D721Med (cell line): ENCODE measurements at regions not wholly inside any gene's neighbourhood (a gene's known extent, or its start where the extent isn't known, plus 50 kb on each side); places are given as distances from the start of the nearest gene placed in this dataset.

ENCODE experiments used
- DNase-seq: peaks from one replicate; pipeline ENCODE4 v3.0.0; 2011; ENCODE audit warnings: low spot score; ENCODE audit not compliant: insufficient read length
- FAIRE-seq: peaks from 2 replicates; lab custom pipeline; 2011; peaks lifted over from hg19 to GRCh38; lab: Jason Lieb, UNC
- CTCF ChIP-seq: IDR thresholded peaks from 2 replicates; pipeline ENCODE4 v1.5.1; 2012; ENCODE audit warnings: mild to moderate bottlenecking, control low read depth; ENCODE audit not compliant: insufficient read depth; ENCODE audit errors: missing control alignments

GRCh38 chr3:24981309-24981708 lies 446.8 kb upstream of the RARB start:
- no peak for FAIRE-seq
- no peak for TF ChIP-seq CTCF
- no peak for DNase-seq

GRCh38 chr3:24981924-24982323 lies 446.1 kb upstream of the RARB start:
- DNase-seq (no peak), FAIRE-seq (no peak)
- no peak for TF ChIP-seq CTCF

- TF ChIP-seq CTCF: no peak
- no peak for DNase-seq
- no peak for FAIRE-seq
These were observed 442.4 kb upstream of the RARB start for GRCh38 chr3:24985668-24986067.

GRCh38 chr3:24986612-24987011 lies 441.5 kb upstream of the RARB start:
- DNase-seq (no peak), FAIRE-seq (no peak)
- no peak for TF ChIP-seq CTCF

GRCh38 chr3:24999357-24999756 lies 428.7 kb upstream of the RARB start:
- DNase-seq (no peak), FAIRE-seq (no peak)
- TF ChIP-seq CTCF: no peak

- FAIRE-seq (no peak), DNase-seq (no peak)
- no peak for TF ChIP-seq CTCF
These were observed 427.0 kb upstream of the RARB start for GRCh38 chr3:25000971-25001591.

- no peak for TF ChIP-seq CTCF
- no peak for DNase-seq
- FAIRE-seq: no peak
These were observed 426.0 kb upstream of the RARB start for GRCh38 chr3:25002052-25002451.
